ENCODE measurements at regions not wholly inside any gene's neighbourhood (a gene's known extent, or its start where the extent isn't known, plus 50 kb on each side); places are given as distances from the start of the nearest gene placed in this dataset.

DNA sequence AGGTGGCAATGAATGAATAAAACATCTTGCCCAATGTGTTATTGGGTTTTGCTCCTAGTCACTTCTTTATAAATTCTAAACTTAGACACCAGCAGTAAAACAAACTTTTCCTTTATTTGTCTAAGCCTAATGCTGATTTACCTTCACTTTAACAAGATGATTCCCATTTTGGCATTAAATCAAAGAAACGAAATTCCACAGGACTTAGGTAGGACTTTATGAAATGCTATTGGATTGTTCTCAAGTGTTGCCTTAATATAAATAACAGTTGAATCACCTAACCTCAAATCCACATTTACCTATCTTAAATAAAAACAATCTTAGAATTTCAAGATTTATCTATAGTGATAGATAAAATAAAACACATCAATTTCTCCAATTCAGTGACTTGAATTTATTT, 831.8 kb downstream of the EPHA7 start:
- no peak for DNase-seq

GRCh38 chr6:92586236-92586977, 833.0 kb downstream of the EPHA7 start:
- no peak for DNase-seq

DNA sequence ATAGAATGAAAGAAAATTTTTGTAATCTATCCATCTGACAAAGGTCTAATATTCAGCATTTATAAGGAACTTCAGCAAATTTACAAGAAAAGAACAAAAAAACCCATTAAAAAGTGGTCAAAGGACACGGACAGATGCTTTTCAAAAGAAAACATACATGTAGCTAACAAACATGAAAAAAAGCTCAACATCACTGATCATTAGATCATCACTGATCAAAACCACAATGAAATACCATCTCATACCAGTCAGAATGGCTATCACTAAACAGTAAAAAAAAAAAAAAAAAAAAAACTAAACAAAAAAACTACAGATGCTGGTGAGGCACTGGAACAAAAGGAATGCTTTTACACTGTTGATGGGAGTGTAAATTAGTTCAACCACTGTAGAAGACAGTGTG, 837.1 kb downstream of the EPHA7 start:
- DNase-seq = no peak

GRCh38 chr6:92577077-92577719, 842.2 kb downstream of the EPHA7 start:
- no peak for DNase-seq

DNA sequence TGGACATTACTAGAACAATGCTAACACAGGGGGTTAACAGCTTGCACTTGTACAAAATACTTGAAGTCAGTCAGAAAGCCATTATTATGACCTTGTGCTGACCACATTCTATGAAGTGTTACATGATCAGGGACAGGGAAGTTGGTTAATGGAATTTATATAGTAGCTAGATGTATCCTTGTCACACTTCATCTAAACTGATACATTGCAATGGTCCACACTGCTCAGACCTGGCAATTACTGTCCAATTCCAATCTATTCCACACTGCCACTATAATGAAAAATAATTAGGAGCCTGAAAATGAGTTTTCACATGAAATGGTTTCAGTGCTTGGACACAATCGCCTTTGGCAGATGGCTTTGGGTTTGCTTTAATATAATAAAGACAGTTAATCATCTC, 850.8 kb downstream of the EPHA7 start:
- DNase-seq = no peak

DNA sequence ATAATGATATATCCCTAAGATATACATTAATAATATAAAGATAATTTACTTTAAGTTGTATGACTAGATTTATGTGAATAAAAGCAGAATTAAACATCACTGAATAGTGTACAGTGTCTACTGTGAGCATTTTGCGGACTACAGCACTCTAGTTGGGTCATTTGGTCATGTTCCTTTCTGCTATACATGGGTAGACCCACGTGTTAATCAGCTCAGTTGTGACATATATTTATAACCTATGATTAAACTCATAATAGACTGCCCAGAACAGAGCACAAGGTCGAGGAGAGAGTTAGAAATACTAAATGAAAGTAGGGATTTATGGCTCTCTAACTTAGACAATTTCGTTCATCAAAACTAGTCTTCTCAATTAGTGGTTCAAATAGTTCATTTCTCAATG, 852.7 kb downstream of the EPHA7 start:
- no peak for DNase-seq

GRCh38 chr6:92564376-92564775, 855.0 kb downstream of the EPHA7 start:
- DNase-seq = no peak

DNA sequence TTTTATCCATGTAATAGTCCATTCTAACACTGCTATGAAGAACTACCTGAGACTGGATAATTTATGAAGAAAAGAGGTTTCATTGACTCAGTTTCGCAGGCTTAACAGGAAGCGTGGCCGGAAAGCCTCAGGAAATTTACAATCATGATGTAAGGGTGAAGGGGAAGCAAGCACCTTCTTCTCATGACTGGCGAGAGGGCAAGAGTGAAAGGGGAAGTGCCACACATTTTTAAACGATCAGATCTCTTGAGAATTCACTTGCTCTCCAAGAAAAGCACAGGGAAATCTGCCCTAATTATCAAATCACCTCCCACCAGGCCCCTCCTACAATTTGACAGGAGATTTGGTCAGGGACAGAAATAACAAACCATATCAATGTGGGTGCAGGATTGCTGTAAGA, 859.7 kb downstream of the EPHA7 start:
- no peak for DNase-seq

DNA sequence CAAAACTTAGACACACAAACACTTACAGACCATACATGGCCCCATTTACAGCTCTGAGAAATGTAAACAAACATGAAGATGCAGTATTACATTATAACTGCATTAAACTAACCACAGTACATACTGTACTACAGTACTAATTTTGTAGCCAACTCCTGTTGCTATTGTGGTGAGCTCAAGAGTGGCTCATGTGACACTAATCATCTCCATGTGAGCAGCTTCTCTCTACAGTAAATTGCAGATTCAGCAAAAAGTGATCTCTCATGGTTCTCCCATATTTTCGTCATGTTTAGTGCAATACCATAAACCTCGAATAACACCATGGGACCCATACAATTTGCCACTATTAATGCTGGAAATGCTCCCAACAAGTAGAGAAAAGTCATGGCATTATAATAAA, 860.4 kb downstream of the EPHA7 start:
- no peak for DNase-seq

GRCh38 chr6:92550501-92550900, 868.9 kb downstream of the EPHA7 start:
- no peak for DNase-seq

- no peak for DNase-seq
Observed at GRCh38 chr6:92545861-92546260, 873.5 kb downstream of the EPHA7 start.

GRCh38 chr6:92541448-92542060, 877.8 kb downstream of the EPHA7 start:
- DNase-seq = no peak

DNA sequence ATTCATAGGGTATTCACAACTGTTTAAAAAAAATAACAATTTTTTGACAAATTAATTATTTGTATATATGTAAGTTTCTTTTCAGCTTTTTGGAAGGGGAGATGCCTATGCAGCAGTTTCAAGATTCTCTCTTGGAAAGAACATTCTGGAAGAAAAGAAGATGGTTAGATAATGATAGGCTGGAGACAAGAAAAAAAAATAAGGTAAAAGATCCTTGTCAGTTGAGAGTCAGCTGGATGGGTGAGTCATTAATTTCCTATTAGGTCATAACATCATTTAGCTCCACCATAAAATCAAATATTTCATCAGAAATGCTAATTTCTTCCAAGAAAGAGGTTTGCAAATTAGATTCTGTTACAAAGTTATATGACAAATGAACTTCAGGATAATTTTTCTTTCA, 880.4 kb downstream of the EPHA7 start:
- DNase-seq = no peak

DNA sequence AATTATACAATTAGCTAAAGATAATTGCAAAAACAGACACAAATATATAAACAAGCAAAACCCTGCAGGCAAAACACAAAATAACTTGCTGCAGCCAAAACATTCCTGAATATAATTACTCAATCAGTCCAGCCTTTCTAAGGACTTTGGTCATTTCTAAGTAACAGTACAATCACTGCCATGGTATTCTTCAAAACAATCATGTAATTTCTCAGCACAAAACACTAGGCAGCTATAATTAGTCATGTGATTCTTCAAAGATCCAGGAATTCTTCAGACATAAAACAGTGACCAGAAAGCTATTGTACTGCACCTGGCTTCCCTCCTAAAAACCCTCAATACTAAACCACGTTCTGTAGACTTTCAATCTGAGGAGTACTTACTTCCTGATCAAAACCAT, 881.1 kb downstream of the EPHA7 start:
- no peak for DNase-seq

DNA sequence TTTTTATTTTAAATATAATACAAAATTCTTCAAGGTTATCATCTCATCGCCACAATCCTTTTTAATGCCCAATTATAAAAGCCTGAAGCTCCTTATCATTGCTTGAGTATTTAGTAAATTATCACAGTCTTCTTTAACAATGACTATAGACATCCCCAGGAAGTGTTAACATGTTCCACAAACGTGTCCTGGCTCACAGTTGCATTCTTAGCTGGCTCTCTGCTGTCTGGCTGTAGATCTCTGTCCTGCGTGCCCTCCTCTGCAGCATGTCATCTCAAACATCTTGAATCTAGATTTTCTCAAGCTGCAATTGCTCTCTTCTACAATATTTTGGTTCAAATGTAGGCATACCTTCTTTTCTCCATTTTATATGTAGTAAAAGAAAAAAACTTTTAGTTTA, 885.2 kb downstream of the EPHA7 start:
- no peak for DNase-seq

DNA sequence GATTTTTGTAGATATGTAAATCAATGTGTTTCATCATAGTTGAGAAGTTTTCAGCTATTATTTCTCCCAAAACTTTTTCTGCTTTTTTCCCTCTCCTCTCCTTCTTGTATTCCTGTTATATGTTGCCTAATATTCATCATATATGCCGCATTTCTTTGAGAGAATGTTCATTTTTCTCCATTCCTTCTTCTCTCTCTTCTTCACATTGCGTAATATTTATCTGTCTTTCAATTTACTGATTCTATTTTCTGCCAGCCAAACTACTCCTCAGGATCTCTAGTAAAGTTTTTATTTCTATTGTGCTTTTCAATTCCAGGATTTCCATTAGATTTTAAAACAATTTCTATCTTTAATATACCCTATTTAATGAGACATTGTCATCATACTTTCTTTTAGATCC, 896.8 kb downstream of the EPHA7 start:
- DNase-seq = no peak

GRCh38 chr6:92521553-92521952, 897.8 kb downstream of the EPHA7 start:
- no peak for DNase-seq

DNA sequence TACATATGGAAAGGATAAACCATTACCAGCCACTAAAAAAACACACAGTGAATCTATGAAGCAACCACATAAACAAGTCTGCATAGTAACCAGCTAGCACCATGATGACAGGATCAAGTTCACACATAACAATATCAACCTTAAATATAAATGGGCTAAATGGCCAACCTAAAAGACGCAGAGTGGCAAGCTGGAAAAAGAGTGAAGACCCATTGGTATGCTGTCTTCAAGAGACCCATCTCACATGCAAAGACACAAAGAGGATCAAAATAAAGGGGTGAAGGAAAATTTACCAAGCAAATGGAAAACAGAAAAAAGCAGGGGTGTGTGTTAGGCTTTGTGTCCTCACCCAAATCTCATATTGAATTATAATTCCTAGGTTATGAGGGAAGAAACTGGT, 909.2 kb downstream of the EPHA7 start:
- no peak for DNase-seq

DNA sequence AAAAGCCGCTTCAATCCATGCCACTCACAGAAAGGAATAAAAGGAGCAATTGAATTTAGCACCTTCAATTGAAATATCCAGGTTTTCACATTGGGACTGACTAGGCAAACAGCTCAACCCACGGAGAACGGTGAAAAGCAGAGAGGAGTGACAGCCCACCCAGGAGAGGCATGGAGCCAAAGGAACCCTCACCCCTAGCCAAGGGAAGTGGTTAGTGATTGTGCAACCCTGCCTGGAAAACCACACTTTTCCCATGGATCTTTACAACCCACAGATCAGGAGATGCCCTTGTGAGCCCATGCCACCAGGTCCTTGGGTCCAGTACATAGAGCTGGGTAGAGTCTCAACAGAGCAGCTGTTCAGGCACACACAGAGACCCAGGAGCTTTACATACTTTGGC, 911.8 kb downstream of the EPHA7 start:
- DNase-seq = no peak

DNA sequence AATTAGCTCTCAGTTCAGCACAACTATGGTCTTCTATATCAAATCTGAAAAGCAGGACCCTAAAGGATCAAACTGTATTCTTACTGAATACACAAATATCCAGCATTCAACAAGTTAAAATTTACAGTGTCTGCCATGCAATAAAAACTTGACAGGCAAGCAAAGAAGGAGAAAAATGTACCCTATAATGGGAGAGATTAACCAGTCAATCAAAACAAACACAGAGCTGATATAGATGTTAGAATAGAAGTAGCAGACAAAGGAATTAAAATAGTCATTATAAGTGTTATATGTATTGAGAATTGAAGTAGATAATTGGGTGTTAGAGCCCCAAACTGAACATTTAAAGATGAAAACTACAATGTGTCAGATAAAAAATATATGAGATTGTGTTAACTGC, 914.9 kb downstream of the EPHA7 start:
- DNase-seq = no peak

- no peak for DNase-seq
Observed at GRCh38 chr6:92497281-92497680, 922.1 kb downstream of the EPHA7 start.

DNA sequence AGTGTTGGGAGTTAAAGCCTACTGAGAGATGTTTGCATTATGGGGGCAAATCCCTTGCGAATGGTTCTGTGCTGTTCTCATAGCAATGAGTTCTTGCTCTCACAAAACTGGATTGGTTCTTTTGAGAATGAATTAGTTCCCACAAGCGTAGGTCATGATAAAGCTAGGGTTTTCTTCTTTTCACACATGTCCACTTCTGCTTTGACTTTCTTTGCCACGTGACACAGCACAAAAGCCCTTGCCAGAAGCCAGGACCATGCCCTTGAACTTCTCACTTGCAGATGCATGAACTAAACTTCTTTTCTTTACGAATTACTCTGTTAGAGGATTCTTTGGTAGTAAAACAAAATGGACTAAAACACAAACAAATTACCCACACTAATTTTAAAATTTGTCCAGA, 922.8 kb downstream of the EPHA7 start:
- DNase-seq = no peak

GRCh38 chr6:92495242-92495641, 924.1 kb downstream of the EPHA7 start:
- DNase-seq = no peak

GRCh38 chr6:92485487-92485886, 933.9 kb downstream of the EPHA7 start:
- DNase-seq = no peak

DNA sequence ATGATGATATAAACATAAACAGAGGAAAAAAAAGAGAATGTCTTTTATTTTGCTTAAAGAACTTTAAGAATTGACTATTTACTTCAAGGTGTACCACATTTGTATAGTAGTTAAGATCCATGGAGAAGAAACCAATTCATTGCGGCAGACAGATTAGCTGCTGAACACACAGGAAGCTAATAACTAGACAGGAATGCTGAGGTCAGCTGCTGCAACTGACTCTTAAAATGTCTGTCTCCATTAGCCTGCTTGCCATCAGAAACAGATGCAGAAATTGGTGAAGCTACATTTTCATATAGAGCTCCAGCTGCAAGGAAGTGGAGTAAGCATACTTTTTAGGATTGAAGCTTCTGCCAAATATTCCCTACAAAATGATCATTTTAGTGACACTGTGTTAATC, 939.5 kb downstream of the EPHA7 start:
- no peak for DNase-seq

Data from NCI-H2227 treated with DMSO at 0.1 percent for 48 hours (cell line).